Kidney (tissue), 13 donors: ENCODE measurements at regions not wholly inside any gene's neighbourhood (a gene's known extent, or its start where the extent isn't known, plus 50 kb on each side); places are given as distances from the start of the nearest gene placed in this dataset.

Experiments used
- DNase-seq, 5 donors: peaks; one replicate each; pipeline ENCODE4 v3.0.0-alpha.2; 2013 to 2020
- FAIRE-seq: peaks from 2 replicates; lab custom pipeline; 2012; peaks lifted over from hg19 to GRCh38; lab: Jason Lieb, UNC
- H3K27ac ChIP-seq, 2 donors: one replicate each; pipeline ENCODE4 v1.7.0; 2013; ENCODE audit warnings: low read depth in 2 of 2, low read length in 2 of 2, inconsistent platforms in 1 of 2
- H3K27me3 ChIP-seq: one replicate; pipeline ENCODE4 v1.7.1; 2013; ENCODE audit warnings: low read length, inconsistent platforms; ENCODE audit not compliant: control insufficient read depth, insufficient read depth
- H3K36me3 ChIP-seq, 3 donors: one replicate each; pipeline versions ENCODE4 v1.7.0 to v1.7.1; 2013; ENCODE audit warnings: low read length in 3 of 3, control low read depth in 1 of 3, inconsistent platforms in 1 of 3; ENCODE audit not compliant: insufficient read depth in 3 of 3, control insufficient read depth in 2 of 3
- H3K4me1 ChIP-seq, 3 donors: one replicate each; pipeline versions ENCODE4 v1.7.0 to v1.7.1; 2013; ENCODE audit warnings: low read length in 3 of 3, inconsistent platforms in 1 of 3, low read depth in 1 of 3; ENCODE audit not compliant: control insufficient read depth in 2 of 3, insufficient read depth in 2 of 3
- H3K4me3 ChIP-seq, 3 donors: one replicate each; pipeline versions ENCODE4 v1.7.0 to v1.8.1; 2013; ENCODE audit warnings: low read length in 3 of 3, control low read depth in 1 of 3, inconsistent platforms in 1 of 3
- H3K9ac ChIP-seq, 3 donors: one replicate each; pipeline versions ENCODE4 v1.7.0 to v1.7.1; 2013; ENCODE audit warnings: low read length in 3 of 3, control low read depth in 1 of 3, inconsistent platforms in 1 of 3
- H3K9me3 ChIP-seq, 3 donors: one replicate each; pipeline versions ENCODE4 v1.7.0 to v1.7.1; 2013; ENCODE audit warnings: low read length in 3 of 3, control low read depth in 1 of 3, inconsistent platforms in 1 of 3; ENCODE audit not compliant: control insufficient read depth in 2 of 3, insufficient read depth in 1 of 3
- CTCF ChIP-seq: IDR thresholded peaks from 3 replicates; pipeline ENCODE4 v1.5.1; 2012; ENCODE audit warnings: mild to moderate bottlenecking, moderate library complexity, borderline replicate concordance; ENCODE audit not compliant: insufficient read depth; ENCODE audit errors: extremely low read depth
- intact Hi-C: fragments of 100-400 bp; cut with DNase I; formaldehyde crosslinking; loops from one replicate; pipeline ENCODE4 v1.11.1; 2022
- donor health status: control.
- donor health status: control.
- donor health status: control.
- donor health status: control.
- donor health status: control.
- donor health status: DM: yes; HTN: yes; CAD: no.
- donor health status: Normal renal cell carcinoma (clear cell type).

GRCh38 chr3:40745381-40746106 lies 220.8 kb downstream of the ZNF621 start:
- no peak for TF ChIP-seq CTCF
- FAIRE-seq (no peak), DNase-seq (no peak)
- Histone ChIP-seq H3K27ac (no peak overlapping the region), H3K4me1 (no peaks in the 10 kb centered on the region), H3K27me3 (no peaks in the 10 kb centered on the region), H3K9me3 (no peaks in the 10 kb centered on the region), H3K9ac (no peak overlapping the region), H3K4me3 (no peak overlapping the region), H3K36me3 (no peaks in the 10 kb centered on the region)
- intact Hi-C loops, result no loop called here

DNA sequence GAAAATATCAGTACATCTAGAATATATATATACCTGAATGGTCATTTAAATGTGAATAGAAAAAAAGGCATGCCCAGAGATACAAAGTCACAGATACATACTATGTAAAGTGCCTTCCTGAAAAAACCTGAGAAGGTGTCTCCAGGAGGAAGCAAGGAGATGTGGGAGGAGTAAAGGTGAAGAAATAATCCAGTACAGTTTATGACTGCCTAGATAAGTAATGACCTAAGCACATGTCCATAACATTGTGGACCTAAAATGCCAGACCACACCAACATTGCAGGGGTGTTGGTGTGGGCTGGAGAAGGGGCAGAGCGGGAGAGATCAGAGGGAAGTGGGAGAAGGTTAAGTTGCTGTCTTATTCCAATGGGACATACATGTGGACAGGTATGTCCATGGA lies 226.9 kb downstream of the ZNF621 start:
- no peaks in the 10 kb centered on the region for H3K27me3 ChIP-seq
- no peaks in the 10 kb centered on the region for H3K4me1 ChIP-seq
- H3K9ac ChIP-seq, result no peak overlapping the region
- intact Hi-C loops, result no loop called here
- H3K9me3 ChIP-seq, result no peaks in the 10 kb centered on the region
- no peak overlapping the region for H3K27ac ChIP-seq
- no peak for TF ChIP-seq CTCF
- no peak for DNase-seq
- H3K36me3 ChIP-seq, result no peaks in the 10 kb centered on the region
- FAIRE-seq, result no peak
- H3K4me3 ChIP-seq, result no peak overlapping the region

DNA sequence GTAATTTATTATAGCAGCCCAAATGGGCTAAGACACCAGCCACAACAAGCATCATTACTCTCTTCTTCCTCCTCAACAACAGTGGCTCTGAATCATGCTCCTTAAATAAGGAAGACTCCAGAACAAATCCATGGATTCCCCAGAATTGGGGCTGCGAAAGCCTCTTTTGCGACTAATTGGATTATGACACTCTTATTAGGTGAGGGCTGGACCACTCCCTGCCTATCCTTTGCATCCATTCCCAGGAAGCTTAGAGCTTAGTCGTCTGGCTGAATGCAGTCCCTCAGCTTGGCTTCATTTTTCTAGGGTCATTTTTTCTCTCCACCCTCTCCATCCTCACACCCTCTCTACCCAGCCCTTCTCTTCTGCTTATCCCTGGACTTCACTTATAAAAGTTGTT lies 227.7 kb downstream of the ZNF621 start:
- no peak for TF ChIP-seq CTCF
- DNase-seq (no peak), FAIRE-seq (no peak)
- no peaks in the 10 kb centered on the region for H3K36me3 ChIP-seq
- no peaks in the 10 kb centered on the region for H3K27me3 ChIP-seq
- H3K9me3 ChIP-seq, result no peaks in the 10 kb centered on the region
- intact Hi-C loops, result no loop called here
- H3K4me3 ChIP-seq, result no peak overlapping the region
- H3K9ac ChIP-seq, result no peak overlapping the region
- H3K27ac ChIP-seq, result no peak overlapping the region
- no peaks in the 10 kb centered on the region for H3K4me1 ChIP-seq
